ENCODE measurements at regions not wholly inside any gene's neighbourhood (a gene's known extent, or its start where the extent isn't known, plus 50 kb on each side); places are given as distances from the start of the nearest gene placed in this dataset.

DNA sequence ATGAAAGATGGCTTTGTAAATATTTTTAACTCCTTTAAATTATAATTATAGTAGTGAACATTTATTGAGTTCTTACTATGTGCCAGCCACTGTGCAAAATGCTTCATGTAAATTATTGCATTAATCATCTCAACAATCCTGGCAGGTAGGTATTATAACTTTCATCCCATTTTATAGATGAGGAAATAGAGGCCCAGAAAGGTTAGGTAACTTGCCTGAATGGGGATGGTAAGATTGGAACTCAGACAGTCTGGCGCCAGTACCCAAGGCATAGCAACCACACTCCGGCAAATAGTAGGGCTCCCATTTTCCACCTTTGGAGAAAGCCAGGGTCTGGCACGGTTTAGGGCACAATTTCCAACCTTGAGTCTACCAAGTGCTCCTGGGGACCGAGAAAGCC lies 129.8 kb downstream of the VEGFA start:
- no peaks in the 10 kb centered on the region for H3K4me1 ChIP-seq (ENCODE audit: control insufficient read depth in 1 of 2, low read depth in 2 of 2)
- H3K9me3 ChIP-seq: no peaks in the 10 kb centered on the region
- no peak overlapping the region for H3K4me3 ChIP-seq
- ATAC-seq (ENCODE audit: insufficient number of reproducible peaks, low FRiP score, low read depth): no peak
- DNase-seq (ENCODE audit: low spot score): no peak
- H3K27me3 ChIP-seq (replicated peaks; ENCODE audit: insufficient read depth): no peaks in the 10 kb centered on the region
- H3K36me3 ChIP-seq: no peaks in the 10 kb centered on the region
- TF ChIP-seq, protein P1, sequence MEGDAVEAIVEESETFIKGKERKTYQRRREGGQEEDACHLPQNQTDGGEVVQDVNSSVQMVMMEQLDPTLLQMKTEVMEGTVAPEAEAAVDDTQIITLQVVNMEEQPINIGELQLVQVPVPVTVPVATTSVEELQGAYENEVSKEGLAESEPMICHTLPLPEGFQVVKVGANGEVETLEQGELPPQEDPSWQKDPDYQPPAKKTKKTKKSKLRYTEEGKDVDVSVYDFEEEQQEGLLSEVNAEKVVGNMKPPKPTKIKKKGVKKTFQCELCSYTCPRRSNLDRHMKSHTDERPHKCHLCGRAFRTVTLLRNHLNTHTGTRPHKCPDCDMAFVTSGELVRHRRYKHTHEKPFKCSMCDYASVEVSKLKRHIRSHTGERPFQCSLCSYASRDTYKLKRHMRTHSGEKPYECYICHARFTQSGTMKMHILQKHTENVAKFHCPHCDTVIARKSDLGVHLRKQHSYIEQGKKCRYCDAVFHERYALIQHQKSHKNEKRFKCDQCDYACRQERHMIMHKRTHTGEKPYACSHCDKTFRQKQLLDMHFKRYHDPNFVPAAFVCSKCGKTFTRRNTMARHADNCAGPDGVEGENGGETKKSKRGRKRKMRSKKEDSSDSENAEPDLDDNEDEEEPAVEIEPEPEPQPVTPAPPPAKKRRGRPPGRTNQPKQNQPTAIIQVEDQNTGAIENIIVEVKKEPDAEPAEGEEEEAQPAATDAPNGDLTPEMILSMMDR (IDR thresholded peaks at IDR 0.05): no peak
- H3K27ac ChIP-seq: no peak overlapping the region

DNA sequence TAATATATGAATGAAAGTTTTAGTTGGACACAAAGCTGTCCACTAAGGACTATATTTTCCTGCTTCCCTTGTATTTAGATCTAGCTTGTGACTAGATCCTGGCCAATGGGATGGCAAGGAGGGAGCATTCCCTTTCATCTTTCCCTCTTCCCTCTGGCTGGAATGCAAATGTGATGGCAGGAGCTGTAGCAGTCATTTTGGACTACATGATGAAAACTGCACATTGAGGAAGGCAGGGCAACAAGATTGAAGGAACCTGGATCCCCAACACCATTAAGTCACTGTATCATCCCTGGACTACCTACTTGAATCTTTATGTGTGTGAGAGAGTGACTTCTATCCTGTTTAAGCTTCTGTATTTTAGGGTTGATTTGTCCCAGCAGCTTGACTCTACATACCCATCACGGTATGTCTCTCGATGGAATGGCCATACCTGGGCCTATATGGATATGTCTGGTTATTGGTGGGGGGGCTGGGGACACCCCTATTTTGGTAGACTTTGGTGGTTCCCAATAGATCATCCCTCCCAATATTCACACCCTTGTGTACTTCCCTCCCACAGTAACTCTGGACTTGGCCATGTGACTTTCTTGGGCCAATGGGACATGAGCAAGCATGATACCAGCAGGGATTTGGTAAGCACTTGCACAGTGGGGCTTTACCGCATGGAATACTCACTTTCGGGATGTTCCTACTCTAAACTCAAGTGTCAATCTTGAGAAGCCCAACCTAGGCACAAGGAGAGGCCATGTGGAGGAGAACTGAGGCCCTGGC lies 128.5 kb downstream of the VEGFA start:
- Histone ChIP-seq H3K9me3 (no peaks in the 10 kb centered on the region), H3K27ac (no peak overlapping the region), H3K27me3 (replicated peaks; ENCODE audit: insufficient read depth) (no peaks in the 10 kb centered on the region), H3K4me1 (ENCODE audit: control insufficient read depth in 1 of 2, low read depth in 2 of 2) (no peaks in the 10 kb centered on the region), H3K4me3 (no peak overlapping the region), H3K36me3 (no peaks in the 10 kb centered on the region)
- DNase-seq (ENCODE audit: low spot score): no peak
- no peak for ATAC-seq (ENCODE audit: insufficient number of reproducible peaks, low FRiP score, low read depth)
- TF ChIP-seq, protein P1 (IDR thresholded peaks at IDR 0.05): no peak

DNA sequence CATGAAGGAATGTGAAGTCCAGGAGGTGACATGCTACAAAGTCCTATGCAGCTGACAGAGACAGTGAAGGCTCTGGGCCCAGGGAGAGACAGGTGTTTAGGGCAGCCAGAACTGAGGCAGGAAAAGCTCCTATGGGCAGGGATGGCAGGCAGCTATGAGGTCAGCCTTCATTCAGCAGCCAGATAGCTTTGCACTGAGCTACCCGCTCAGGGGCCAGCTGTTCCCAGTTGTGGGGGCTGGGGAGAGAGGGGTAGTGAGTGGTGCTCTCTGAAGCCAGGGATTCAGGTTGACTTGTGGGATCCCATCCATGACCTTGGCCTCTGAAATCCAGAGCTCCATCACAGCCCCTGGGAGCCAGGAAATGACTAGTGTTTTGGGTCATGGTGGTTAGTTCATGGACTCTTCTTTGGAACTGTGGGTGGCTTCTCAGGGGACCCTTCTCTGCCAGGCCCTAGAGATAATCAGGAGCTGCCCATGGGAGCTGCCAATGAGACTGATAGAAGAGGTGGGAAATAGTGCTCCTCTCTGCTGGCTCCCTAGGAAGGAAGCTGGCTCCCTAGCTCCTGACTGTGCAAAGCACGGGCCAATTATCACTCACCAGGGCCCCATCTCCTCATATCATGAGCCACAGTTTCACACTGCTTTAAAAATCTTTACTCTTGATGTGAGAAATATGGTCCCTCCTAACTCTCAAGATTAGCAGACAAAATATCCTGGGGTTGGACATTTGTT lies 127.7 kb downstream of the VEGFA start:
- H3K4me3 ChIP-seq: no peak overlapping the region
- H3K36me3 ChIP-seq: no peaks in the 10 kb centered on the region
- TF ChIP-seq, protein P1 (IDR thresholded peaks at IDR 0.05): no peak
- H3K9me3 ChIP-seq: no peaks in the 10 kb centered on the region
- H3K4me1 ChIP-seq (ENCODE audit: control insufficient read depth in 1 of 2, low read depth in 2 of 2): no peaks in the 10 kb centered on the region
- ATAC-seq (ENCODE audit: insufficient number of reproducible peaks, low FRiP score, low read depth) (no peak), DNase-seq (ENCODE audit: low spot score) (no peak)
- no peak overlapping the region for H3K27ac ChIP-seq
- no peaks in the 10 kb centered on the region for H3K27me3 ChIP-seq (replicated peaks; ENCODE audit: insufficient read depth)

DNA sequence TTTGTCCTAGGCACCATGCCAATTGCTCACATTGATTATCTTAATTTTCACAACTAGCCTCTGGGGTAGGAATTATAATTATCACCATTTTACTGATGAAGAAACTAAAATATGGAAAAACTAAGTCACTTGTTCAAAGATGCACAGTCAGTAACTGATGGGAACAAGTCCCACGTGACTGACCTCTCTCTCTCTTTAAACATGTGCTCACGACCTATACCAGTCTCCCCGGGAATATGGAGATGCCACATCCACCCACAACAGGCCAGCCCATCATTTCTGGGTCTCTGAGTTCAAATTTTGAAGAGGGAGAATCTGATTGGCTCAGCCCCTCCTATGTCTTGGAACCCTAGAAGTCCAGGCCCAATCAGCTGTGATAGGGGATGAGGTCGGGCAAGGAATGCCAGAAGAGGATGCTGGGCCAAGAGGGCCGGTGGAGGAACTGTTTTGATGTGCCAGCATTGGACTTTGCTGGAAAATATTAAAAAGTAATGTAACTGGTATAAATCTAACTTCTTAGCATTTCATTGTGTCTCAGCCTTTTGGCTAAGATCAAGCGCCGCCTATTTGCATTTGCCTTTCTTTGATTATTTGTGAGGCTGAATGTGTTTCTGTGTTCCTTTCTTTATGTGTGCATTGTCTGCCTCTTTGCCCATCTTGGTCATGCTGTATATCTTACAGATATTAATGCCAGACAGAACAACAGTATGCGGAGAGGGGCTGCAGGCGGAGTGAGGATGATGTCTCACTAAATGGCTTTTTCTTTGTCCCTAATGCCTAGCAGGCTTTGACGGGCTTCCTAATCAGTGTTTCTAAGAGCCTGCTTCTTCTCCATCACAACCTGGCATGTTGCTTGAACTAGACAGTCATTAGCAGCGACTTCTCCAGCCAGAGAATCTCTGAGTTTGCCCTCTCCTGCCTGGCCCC lies 126.6 kb downstream of the VEGFA start:
- DNase-seq (ENCODE audit: low spot score) (no peak), ATAC-seq (ENCODE audit: insufficient number of reproducible peaks, low FRiP score, low read depth) (no peak)
- TF ChIP-seq, protein P1 (IDR thresholded peaks at IDR 0.05): no peak
- Histone ChIP-seq H3K27me3 (replicated peaks; ENCODE audit: insufficient read depth) (no peaks in the 10 kb centered on the region), H3K36me3 (no peaks in the 10 kb centered on the region), H3K27ac (no peak overlapping the region), H3K4me1 (ENCODE audit: control insufficient read depth in 1 of 2, low read depth in 2 of 2) (no peaks in the 10 kb centered on the region), H3K9me3 (no peaks in the 10 kb centered on the region), H3K4me3 (no peak overlapping the region)
